HG03025 (cell line): ENCODE measurements at regions not wholly inside any gene's neighbourhood (a gene's known extent, or its start where the extent isn't known, plus 50 kb on each side); places are given as distances from the start of the nearest gene placed in this dataset.

ENCODE experiments used
- ATAC-seq: cut with Tn5 transposase; IDR thresholded peaks from one replicate; pipeline ENCODE4 v1.9.1; 2021; ENCODE audit warnings: mild to moderate bottlenecking, moderate library complexity; ENCODE audit not compliant: unreplicated experiment, low FRiP score

DNA sequence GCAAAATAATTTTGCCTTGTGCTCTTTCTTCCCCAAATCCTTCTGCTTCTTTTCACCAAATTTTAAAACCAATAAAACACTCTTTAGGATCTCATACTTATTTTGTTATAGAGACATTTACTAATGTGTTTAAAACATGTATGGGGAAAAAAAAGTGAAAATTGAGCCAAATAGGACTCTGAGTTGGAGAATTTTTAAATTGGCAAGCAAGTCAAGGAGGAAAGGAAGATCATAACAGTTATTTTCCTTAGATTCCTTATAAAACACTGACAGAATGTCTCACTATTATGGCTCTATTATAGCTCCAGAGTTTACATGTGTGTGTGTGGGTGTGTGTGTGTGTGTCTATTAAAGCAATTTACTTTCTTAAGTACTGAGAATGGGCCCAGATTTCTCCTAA, 220.5 kb downstream of the SLC6A15 start:
- ATAC-seq, result no peak

DNA sequence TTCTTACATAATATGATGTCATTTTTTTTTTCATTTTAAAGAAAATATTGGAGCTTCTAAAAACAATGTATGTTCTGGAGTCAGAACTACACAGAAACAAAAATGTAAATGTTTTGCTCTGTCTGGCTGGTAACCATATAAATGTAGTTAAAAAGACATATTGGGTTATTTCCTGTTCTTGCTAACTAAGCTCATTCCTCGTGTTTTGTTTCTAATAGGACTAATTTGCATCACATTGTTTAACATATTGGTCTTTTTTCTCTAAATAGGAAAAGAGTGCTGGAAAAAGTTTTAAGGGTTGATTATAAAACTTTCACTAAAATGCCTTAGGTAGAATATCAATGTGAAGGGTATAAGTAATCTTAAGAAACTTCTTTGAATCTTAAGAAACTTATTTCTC, 221.3 kb downstream of the SLC6A15 start:
- ATAC-seq, result no peak

DNA sequence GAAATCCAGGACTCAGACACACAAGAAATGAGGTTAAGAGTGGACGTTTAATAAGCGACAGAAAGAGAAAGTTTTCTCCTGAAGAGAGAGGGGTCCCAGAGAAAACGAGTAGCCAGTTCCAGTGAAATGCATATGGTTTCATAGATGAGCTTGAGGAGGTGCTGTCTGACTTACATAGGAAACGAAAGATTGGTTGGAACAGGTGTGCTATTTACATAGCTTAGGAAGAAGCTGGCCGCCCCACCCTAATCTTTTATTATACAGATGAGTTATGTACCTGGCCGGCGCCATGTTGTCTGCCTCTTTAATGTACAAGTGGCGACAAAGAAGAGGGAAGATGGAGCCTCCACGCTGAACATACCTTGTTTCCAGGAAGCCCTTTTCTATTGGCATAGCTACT, 223.0 kb downstream of the SLC6A15 start:
- ATAC-seq, result no peak

DNA sequence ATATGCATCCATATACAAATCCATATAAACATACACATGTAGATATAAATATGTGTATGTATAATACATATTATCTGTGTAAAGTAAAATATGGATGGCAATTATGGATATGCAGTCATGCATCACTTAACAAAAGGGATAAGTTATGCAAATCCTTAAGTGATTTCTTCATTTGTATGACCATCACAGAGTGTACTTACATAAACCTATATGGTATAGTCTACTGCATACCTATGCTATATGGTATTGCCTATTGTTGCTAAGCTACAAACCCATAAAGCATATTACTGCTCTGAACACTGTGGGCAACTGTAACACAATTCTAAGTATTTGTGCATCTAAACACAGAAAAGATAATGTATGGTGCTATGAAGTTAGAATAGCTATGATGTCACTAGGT, 227.2 kb downstream of the SLC6A15 start:
- no peak for ATAC-seq

DNA sequence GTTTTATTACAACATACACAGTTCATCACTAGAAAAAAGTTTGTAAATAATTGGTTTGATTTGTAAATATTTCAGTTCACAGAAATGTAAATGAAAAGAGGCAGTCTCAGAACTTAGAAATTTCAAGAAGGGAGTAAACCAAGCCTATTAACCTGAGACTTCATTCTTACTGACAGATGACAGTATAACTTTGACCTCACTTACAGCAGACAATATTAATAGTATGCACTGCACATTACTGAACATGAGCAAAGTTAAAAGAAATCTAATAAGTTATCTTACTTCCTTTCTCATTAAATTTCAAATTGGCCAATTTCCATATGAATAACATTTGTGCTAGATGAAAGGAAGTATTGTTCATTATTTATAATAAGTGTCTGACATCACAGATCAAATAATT, 235.8 kb downstream of the SLC6A15 start:
- ATAC-seq, result no peak

DNA sequence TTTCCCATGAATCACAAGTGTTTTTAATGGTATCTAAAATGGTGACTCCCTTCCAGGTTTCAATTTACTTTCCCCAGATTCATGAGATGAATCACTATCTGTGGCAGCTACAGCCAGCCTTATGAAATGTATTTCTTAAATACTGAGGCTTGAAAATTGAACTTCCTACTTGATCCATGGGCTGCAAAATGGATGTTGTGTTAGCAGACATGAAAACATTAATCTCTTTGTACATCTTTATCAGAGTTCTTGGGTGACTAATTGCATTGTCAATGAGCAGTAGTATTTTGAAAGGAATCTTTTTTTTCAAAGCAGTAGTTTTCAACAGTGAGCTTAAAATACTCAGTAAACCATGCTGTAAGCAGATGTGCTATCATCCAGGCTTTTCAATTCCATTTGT, 250.8 kb downstream of the SLC6A15 start:
- ATAC-seq, result no peak

DNA sequence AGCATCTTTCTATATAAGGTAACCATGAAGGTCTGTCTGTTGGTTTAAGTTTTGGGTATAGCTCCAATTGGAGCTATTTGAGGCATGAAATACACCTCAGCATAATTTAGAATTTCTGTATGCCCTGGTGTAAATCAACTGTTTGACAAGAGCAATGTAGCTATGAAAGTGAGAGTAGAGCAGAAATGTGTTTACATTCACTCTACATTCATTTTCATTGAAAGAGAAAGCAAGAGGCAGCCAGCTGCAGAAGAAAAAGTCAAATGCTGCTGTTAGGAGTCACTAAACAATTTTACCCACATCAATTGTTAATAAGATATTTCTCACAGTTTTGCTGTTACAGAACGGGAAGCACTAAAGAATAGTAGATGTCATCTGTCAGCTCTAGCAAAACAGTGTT, 252.5 kb downstream of the SLC6A15 start:
- no peak for ATAC-seq

DNA sequence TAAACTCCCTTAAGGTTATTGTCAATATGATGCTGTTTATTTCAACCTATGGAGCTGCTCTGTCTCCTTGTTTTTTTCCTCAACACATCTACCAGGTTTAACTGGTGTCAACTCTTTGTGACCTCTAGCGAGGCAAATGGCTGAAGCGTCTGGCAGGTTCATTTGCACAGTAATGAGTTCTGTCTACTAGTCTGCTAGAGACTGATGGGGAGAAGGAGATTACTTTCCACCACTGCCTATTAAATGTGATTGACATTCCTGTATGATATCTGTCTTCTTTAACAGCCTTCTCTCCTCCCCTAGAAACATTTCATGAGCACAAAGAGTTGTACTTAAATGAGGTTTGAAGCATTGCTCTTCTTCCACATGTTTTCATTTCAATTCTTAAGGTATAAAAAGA, 253.7 kb downstream of the SLC6A15 start:
- ATAC-seq, result no peak

DNA sequence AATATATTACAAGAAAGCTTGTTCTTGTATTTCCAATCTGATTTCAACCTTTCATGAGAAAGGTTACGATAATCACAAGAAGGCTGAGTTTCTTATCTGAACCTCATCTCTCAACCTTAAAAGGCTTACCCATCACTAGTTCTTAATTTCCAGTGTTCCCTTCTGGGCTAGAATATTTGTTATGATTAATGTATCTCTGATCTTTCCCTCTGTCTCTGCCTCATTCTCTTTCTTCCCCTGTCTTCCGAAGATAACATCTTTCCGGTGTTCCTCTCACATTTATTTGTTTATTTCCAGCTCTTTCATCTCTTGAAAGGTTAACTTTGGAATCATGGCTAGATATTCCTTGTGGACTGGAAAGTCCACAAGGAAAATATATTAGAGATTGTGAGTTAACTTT, 255.9 kb downstream of the SLC6A15 start:
- ATAC-seq, result no peak

DNA sequence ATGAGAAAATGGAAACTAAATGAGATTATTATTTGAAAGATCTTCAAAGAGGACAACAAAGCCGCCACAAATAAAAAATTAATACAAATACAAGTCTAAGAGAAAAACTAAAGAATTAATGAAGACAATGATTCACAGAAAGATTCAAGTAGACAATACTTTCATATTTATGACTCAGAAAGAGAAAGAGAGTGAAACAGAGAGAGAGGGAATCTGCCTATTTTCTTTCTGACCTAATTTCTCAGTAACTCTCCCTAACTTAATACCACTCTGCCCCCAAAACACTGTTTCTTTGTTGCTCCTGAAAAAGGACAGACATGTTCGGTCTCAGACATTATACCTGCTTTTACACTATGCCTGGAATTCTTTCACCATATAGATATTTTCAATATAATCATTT, 259.1 kb downstream of the SLC6A15 start:
- ATAC-seq, result no peak

DNA sequence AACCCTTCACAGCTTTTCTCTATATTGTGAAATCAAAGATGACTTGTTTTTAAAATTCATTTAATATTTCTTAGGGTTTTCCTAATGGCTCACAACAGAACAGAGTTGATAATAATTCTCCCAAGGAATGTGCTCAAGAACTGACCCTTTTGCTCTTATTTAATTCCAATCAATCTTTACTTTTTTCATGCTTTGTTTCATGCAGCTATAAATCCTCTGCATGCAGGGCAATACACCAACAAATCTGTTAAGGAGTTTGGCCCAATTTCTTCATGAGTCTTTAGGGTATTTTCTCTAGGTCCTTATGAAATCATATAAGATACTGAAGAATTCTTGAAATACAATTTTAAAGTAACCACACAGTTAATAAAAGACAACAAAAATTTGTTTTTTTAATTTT, 264.2 kb downstream of the SLC6A15 start:
- ATAC-seq, result no peak

DNA sequence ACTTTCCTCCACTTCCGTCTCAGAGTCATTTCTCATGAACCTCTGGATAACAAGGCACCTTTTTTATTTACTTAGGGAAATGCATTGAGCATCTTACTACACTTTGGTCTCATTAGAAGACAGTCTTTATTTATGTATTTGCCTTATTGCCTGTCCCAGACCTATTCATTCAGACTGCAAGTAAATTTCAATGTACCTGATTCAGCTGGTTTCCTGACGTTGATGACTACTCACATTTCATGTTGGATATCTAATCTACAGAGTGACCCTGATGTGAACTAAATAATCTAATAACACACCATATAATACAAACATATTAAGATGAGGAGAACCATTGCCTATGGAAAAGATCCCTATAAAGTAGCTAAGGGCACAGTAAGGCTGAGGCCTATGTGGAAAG, 267.7 kb downstream of the SLC6A15 start:
- no peak for ATAC-seq

DNA sequence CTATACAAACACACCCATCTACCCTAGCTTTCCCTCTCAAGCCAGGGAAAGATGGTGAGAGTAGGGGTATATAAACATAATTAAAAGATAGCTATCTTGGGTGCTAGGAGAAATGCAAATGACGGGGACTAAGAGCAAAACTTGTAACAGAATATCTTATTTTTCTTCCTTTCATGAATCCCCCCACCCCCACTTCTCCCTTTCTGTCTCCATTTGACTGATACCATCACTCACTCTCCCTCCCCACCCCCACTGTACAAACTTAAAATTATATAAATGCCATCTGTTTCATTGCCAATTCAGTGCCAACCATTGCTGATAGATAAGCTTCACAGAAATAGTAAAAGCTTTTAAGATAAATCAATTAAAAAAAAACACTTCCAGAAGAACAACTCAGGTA, 268.6 kb downstream of the SLC6A15 start:
- no peak for ATAC-seq

DNA sequence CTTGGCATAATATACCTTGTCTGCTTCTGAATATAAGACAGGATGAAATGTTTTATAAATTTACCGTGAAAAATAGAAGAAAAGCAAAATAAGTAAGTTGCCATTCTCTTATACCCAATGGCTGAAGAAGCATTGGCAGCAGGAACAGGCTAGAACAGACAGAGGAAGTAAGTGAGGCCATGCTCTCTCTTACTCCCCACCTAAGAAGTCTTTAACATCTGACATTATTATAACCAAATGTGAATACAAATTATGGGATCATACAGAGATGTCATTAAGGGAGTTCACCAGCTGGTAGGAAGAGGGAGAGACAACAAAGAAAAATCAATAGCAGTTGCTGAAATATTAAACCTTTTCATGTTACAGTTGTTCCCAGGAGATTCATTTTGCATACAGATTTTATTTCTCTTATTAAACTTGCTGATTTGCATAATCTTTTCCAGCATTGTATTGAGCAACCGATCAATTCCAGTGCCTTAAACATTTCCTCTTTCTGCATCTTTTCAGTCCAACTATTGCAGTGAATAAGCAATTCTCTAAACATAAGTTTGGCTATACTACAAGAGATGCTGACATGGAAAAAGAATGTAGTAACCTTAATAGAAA, 270.6 kb downstream of the SLC6A15 start:
- no peak for ATAC-seq

DNA sequence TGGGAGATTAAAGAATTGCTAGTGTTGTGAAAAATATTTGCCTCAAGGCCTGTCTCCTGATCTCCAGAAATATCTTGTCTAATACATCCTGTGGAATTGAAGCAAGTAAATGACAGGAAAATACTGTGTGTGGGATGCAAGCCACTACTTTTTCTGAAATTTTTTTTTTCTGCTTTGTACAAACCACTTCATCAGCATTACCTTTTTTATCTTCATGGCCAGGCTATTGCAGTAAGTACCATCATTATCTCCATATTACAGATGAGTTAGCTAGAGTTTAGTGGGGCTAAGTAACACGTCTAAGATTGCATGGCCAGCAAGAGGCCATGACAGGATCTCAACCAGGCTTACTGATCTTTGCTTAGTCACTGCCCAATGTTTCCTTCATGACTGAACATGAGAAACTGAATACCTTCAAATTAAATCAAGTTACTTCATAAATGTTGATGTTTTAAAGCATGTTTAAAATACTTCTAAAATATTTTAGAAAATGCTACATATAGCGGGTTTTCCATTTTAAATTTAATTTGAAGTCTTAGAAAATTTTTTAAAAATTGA, 273.7 kb downstream of the SLC6A15 start:
- no peak for ATAC-seq

DNA sequence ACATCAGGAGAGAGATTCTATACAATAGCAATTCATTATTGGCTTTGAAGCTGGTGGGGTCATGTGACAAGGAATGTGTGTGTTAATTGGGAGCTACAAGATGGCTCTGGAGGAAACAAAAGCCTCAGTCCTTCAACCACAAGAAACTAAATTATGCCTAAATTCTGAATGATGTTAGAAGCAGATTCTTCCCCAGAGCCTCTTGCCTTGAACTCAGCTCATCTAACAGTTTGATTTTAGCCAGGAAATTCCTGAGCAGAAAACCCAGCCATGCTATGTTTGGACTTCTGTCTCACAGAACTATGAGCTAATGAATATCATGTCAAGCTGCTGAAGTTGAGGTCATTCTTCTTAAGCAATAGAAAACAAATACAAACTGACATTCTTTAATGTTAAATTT, 274.7 kb downstream of the SLC6A15 start:
- ATAC-seq, result no peak

DNA sequence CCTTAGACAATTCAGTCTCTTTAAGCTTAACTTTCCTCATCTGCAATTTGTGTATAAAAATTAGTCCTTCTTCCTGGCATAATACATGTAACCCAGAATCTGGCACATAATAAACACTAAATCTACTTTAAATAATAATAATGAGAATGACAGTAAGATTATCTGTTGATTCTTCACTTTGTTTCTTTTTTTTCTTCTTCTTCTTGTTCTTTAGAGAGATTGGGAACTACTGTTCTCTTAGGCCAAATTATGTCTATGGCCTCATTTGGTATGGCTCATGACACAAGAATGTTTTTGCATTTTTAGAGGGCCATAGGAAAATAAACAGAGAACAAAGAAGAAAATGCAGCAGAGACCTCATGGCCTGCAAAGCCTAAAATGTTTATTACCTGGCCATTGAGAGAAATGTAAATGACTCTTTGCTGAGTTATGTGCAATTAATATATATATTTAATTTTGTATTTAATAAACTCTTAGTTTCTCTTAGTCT, 275.8 kb downstream of the SLC6A15 start:
- ATAC-seq, result no peak

DNA sequence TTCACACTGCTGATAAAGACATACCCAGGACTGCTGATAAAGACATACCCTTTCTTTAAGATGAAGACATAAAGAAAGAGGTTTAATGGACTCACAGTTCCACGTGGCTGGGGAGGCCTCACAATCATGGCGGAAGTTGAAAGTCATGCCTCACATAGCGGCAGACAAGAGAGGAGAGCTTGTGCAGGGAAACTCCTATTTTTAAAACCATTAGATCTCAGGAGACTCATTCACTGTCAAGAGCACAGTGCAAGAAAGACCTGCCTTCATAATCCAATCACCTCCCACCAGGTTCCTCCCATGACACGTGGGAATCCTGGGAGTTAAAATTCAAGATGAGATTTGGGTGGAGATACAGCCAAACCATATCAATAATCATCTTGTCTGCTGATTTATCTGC, 278.1 kb downstream of the SLC6A15 start:
- ATAC-seq, result no peak

DNA sequence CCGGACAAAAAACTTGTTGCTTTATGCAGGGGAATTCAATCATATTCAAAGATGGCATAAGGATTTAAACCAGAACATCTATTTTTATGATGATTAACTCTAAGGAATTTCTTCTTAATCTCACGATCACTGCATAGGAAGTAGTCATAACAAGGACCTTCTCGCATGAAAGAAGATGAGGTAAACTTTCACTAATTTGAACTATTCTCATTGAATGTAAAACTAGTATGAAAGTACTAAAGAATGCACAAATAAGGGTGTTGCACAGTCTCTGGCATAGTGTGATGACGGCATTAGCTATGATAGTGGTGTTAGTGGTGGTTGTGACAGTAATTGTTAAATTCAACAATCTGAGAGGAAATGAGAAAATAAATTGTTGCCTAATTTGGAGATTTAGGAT, 280.0 kb downstream of the SLC6A15 start:
- ATAC-seq, result no peak

DNA sequence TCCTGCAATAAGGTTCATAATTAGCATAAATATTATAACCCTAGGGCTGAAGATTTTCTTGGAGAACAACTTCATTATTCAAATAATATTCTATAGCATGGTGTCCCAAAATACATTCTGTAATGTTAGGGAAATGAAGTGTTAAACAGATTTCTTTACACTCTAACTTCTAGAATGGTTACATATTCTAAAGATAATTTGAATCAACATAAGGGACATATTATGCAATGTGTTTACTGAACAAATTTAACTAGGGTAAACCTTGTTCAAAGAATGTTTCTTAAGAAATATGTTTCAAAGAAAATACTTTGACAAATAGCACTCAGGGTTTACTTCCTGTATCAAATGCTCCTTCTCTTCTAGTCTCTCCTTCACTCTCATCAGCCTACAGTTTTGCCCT, 281.6 kb downstream of the SLC6A15 start:
- no peak for ATAC-seq

DNA sequence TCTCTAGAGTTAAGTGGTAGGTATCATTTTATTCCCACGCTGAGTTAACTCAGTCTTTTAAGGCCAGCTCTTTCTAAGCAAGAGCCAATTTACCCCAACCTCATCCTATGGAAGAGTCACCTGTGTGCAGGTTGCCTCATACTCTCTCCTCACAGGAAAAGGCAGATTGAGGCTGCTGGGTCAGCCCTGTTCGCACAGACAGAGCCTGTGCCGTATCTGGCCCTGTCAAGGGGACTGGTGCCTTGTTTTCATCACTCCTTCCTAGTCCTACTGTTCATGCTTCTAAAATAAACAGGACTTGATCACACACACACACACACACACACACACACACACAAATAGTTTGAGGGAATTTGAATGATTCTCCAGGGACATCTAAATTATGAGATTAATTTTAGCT, 285.0 kb downstream of the SLC6A15 start:
- ATAC-seq, result no peak

DNA sequence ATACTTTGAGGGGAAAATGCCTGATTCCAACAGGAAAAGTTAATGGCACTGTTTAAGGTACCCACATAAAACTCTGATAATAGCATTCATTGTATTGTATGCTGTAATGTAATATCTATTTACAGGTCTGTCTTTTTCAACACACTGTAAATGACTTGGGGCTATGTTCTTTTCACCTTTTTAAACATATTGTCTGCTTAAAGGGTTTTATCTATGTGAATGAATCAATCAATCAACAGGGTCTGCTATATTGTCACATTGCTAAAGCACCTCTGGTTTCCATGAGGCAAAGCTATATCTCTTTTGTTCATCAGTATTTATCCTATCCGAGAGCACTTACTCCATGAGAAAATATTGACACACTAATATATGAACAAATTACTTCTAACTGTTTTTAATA, 288.0 kb downstream of the SLC6A15 start:
- no peak for ATAC-seq

DNA sequence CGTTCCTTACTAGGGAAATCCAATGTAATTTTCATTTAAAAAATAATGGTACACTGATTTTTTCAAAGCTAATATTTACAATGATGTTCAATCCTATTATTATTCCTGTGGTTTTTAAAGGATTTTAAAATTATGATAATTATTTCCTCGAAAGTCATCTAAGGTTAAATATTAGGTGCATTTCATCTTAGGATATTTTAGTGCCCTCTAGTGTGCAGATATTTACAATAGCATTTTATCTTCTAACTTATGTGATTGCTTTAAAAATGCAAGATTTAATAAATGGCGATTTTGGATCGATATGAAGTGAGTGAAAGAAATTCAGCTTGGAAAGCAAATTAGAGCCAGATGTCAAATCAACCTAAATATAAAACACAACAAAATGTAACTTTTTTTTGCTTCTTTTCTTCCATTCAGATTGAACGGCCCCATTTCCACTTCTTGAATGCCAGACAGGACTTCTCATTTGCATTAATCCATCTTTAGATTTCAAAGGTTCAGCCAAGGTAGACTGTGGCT, 293.5 kb downstream of the SLC6A15 start:
- ATAC-seq, result no peak
